IMR-90 (cell line): ENCODE measurements at regions not wholly inside any gene's neighbourhood (a gene's known extent, or its start where the extent isn't known, plus 50 kb on each side); places are given as distances from the start of the nearest gene placed in this dataset.

Source experiments
- FOS ChIP-seq: fragments of 150-350 bp; IDR thresholded peaks from 2 replicates; pipeline ENCODE4 v1.6.1; 2016; ENCODE audit warnings: low read depth, low read length
- MAFK ChIP-seq: IDR thresholded peaks from 2 replicates; pipeline ENCODE4 v1.6.1; 2012; ENCODE audit warnings: low read depth, low read length, improper control_type of control experiment
- MXI1 ChIP-seq: IDR thresholded peaks from 2 replicates; pipeline ENCODE4 v1.6.1; 2012; ENCODE audit warnings: low read depth, mild to moderate bottlenecking, low read length, moderate library complexity, borderline replicate concordance
- POLR2A ChIP-seq: IDR thresholded peaks from 2 replicates; pipeline ENCODE4 v1.6.1; 2012; ENCODE audit warnings: mild to moderate bottlenecking, low read depth, low read length
- RFX5 ChIP-seq: IDR thresholded peaks from 2 replicates; pipeline ENCODE4 v1.8.0; 2012; ENCODE audit warnings: low read depth, mild to moderate bottlenecking, low read length, moderate library complexity
- SMC3 ChIP-seq: fragments of 150-350 bp; IDR thresholded peaks from 2 replicates; pipeline ENCODE4 v1.6.1; 2016; ENCODE audit warnings: low read depth, mild to moderate bottlenecking, antibody characterized with exemption, low read length, moderate library complexity
- TF ChIP-seq, protein P1 (sequence below): conservative IDR thresholded peaks from 2 replicates; pipeline ENCODE4 v1.5.1; 2012; ENCODE audit warnings: mild to moderate bottlenecking, low read depth, low read length, improper control_type of control experiment
- TF ChIP-seq, protein P2 (sequence below): fragments of 150-350 bp; IDR thresholded peaks from 2 replicates; pipeline ENCODE4 v1.6.1; 2017; ENCODE audit warnings: mild to moderate bottlenecking, antibody characterized with exemption, low read length, low read depth
- TF ChIP-seq, protein P3 (sequence below): fragments of 150-350 bp; IDR thresholded peaks from 2 replicates; pipeline ENCODE4 v1.6.1; 2016; ENCODE audit warnings: low read depth, mild to moderate bottlenecking, low read length, moderate library complexity, borderline replicate concordance

DNA sequence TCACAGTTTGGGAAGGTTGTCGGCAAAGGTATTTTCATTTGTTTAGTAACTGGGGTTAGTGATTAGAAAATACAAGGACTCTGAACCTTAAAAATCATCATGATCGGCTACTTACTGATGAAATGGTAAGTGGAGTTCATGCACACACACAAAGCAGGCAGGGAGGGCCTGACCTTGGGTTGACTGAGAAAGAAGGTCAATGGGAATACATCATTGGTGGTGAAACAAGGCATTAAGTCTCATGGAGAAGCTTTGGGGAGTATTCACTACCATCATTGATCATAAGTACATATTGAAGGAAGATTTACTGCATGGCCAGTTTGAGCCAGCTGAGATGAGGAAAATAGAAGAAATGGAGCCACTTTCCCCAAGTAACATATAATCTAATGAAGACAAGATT lies 74.4 kb downstream of the LUZP4 start:
- TF ChIP-seq, protein P1, sequence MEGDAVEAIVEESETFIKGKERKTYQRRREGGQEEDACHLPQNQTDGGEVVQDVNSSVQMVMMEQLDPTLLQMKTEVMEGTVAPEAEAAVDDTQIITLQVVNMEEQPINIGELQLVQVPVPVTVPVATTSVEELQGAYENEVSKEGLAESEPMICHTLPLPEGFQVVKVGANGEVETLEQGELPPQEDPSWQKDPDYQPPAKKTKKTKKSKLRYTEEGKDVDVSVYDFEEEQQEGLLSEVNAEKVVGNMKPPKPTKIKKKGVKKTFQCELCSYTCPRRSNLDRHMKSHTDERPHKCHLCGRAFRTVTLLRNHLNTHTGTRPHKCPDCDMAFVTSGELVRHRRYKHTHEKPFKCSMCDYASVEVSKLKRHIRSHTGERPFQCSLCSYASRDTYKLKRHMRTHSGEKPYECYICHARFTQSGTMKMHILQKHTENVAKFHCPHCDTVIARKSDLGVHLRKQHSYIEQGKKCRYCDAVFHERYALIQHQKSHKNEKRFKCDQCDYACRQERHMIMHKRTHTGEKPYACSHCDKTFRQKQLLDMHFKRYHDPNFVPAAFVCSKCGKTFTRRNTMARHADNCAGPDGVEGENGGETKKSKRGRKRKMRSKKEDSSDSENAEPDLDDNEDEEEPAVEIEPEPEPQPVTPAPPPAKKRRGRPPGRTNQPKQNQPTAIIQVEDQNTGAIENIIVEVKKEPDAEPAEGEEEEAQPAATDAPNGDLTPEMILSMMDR: no peak
- TF ChIP-seq POLR2A (no peak), SMC3 (no peak), RFX5 (no peak), MAFK (no peak), FOS (no peak), MXI1 (no peak)
- TF ChIP-seq, protein P2, sequence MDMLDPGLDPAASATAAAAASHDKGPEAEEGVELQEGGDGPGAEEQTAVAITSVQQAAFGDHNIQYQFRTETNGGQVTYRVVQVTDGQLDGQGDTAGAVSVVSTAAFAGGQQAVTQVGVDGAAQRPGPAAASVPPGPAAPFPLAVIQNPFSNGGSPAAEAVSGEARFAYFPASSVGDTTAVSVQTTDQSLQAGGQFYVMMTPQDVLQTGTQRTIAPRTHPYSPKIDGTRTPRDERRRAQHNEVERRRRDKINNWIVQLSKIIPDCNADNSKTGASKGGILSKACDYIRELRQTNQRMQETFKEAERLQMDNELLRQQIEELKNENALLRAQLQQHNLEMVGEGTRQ: no peak
- TF ChIP-seq, protein P3, sequence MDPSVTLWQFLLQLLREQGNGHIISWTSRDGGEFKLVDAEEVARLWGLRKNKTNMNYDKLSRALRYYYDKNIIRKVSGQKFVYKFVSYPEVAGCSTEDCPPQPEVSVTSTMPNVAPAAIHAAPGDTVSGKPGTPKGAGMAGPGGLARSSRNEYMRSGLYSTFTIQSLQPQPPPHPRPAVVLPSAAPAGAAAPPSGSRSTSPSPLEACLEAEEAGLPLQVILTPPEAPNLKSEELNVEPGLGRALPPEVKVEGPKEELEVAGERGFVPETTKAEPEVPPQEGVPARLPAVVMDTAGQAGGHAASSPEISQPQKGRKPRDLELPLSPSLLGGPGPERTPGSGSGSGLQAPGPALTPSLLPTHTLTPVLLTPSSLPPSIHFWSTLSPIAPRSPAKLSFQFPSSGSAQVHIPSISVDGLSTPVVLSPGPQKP: no peak
